IMR-90 (cell line): ENCODE measurements at regions not wholly inside any gene's neighbourhood (a gene's known extent, or its start where the extent isn't known, plus 50 kb on each side); places are given as distances from the start of the nearest gene placed in this dataset.

Experiments
- ATAC-seq: fragments of 200-7000 bp; cut with Tn5 transposase; 2 replicates; pipeline ENCODE4 v1.9.1; 2020; ENCODE audit warnings: low read depth, mild to moderate bottlenecking, moderate library complexity
- BruUV-seq: library from RNA; stranded (reverse); fragments of 400-500 nt; replicated peaks from 2 replicates; lab custom pipeline; 2021; lab: Mats Ljungman, UMichigan
- CTCF ChIA-PET: fragments of 300-600 bp; formaldehyde crosslinking; extraction: SDS; loops from one replicate; lab custom pipeline; 2021; ENCODE audit warnings: antibody characterized with exemption; lab: Yijun Ruan, JAX
- POLR2A ChIA-PET: fragments of 300-600 bp; sonication (Branson Sonifier 250); formaldehyde crosslinking; loops from one replicate; lab custom pipeline; 2022; ENCODE audit warnings: antibody characterized with exemption; ENCODE audit not compliant: unreplicated experiment; lab: Charles Lee
- DNase-seq: peaks from one replicate; pipeline ENCODE4 v3.0.0; 2013
- H2AFZ ChIP-seq: replicated peaks from 2 replicates; pipeline ENCODE3; 2013; ENCODE audit warnings: low read length, mild to moderate bottlenecking; ENCODE audit not compliant: poor library complexity
- H2AK5ac ChIP-seq: 2 replicates; pipeline ENCODE4 v1.6.1; 2013; ENCODE audit warnings: low read depth, low read length, inconsistent platforms
- H2AK9ac ChIP-seq: replicated peaks from 2 replicates; pipeline ENCODE3; 2013; ENCODE audit warnings: mild to moderate bottlenecking, low read depth, low read length, moderate library complexity; ENCODE audit not compliant: poor library complexity
- H2BK120ac ChIP-seq: 2 replicates; pipeline ENCODE4 v1.6.1; 2013; ENCODE audit warnings: low read depth, low read length, inconsistent platforms
- H2BK15ac ChIP-seq: 3 replicates; pipeline ENCODE4 v1.6.1; 2013; ENCODE audit warnings: low read depth, low read length, inconsistent platforms
- H2BK20ac ChIP-seq: 2 replicates; pipeline ENCODE4 v1.6.1; 2013; ENCODE audit warnings: low read depth, mild to moderate bottlenecking, inconsistent platforms, low read length, moderate library complexity
- H2BK5ac ChIP-seq: 2 replicates; pipeline ENCODE4 v1.6.1; 2013; ENCODE audit warnings: mild to moderate bottlenecking, low read depth, low read length, inconsistent platforms; ENCODE audit not compliant: poor library complexity, severe bottlenecking
- H3K14ac ChIP-seq: replicated peaks from 2 replicates; pipeline ENCODE4 v1.6.1; 2013; ENCODE audit warnings: low read depth, low read length, inconsistent platforms
- H3K18ac ChIP-seq: 2 replicates; pipeline ENCODE4 v1.6.1; 2013; ENCODE audit warnings: low read depth, low read length, control low read depth
- H3K23ac ChIP-seq: 2 replicates; pipeline ENCODE4 v1.6.1; 2013; ENCODE audit warnings: low read depth, low read length, inconsistent platforms
- H3K27ac ChIP-seq: 2 replicates; pipeline ENCODE4 v1.5.1; 2013; ENCODE audit warnings: mild to moderate bottlenecking, control low read depth, low read length; ENCODE audit not compliant: insufficient read depth
- H3K27me3 ChIP-seq: 2 replicates; pipeline ENCODE4 v1.6.1; 2013; ENCODE audit warnings: low read length; ENCODE audit not compliant: control insufficient read depth, insufficient read depth
- H3K36me3 ChIP-seq: 2 replicates; pipeline ENCODE4 v1.6.1; 2013; ENCODE audit warnings: low read length, mixed read lengths; ENCODE audit not compliant: control insufficient read depth, insufficient read depth
- H3K4ac ChIP-seq: 2 replicates; pipeline ENCODE4 v1.6.1; 2013; ENCODE audit warnings: low read depth, low read length, inconsistent platforms
- H3K4me1 ChIP-seq: 2 replicates; pipeline ENCODE4 v1.6.1; 2013; ENCODE audit warnings: low read length, mixed read lengths; ENCODE audit not compliant: control insufficient read depth, insufficient read depth
- H3K4me2 ChIP-seq: 2 replicates; pipeline ENCODE4 v1.6.1; 2013; ENCODE audit warnings: low read depth, mild to moderate bottlenecking, control low read depth, low read length, moderate library complexity
- H3K4me3 ChIP-seq: 2 replicates; pipeline ENCODE4 v1.5.1; 2013; ENCODE audit warnings: low read depth, mild to moderate bottlenecking, control low read depth, low read length, moderate library complexity; ENCODE audit not compliant: insufficient read depth
- H3K56ac ChIP-seq: 2 replicates; pipeline ENCODE4 v1.6.1; 2013; ENCODE audit warnings: low read length, inconsistent platforms; ENCODE audit not compliant: insufficient read depth; ENCODE audit errors: extremely low read depth
- H3K79me1 ChIP-seq, 2 experiments: 2 replicates each; pipeline ENCODE4 v1.6.1; 2013; ENCODE audit warnings: low read length in 2 of 2, inconsistent platforms in 1 of 2, low read depth in 1 of 2
- H3K9ac ChIP-seq: 2 replicates; pipeline ENCODE4 v1.6.1; 2013; ENCODE audit warnings: low read depth, low read length, control low read depth
- H3K9me1 ChIP-seq: 2 replicates; pipeline ENCODE4 v1.6.1; 2013; ENCODE audit warnings: low read length, inconsistent platforms; ENCODE audit not compliant: insufficient read depth
- H3K9me3 ChIP-seq: 2 replicates; pipeline ENCODE4 v1.6.1; 2013; ENCODE audit warnings: low read length; ENCODE audit not compliant: control insufficient read depth, insufficient read depth
- H4K20me1 ChIP-seq: 2 replicates; pipeline ENCODE4 v1.6.1; 2013; ENCODE audit warnings: low read length, inconsistent platforms; ENCODE audit not compliant: insufficient read depth
- H4K5ac ChIP-seq: 2 replicates; pipeline ENCODE4 v1.6.1; 2013; ENCODE audit warnings: mild to moderate bottlenecking, low read depth, low read length, control low read depth
- H4K8ac ChIP-seq, 2 experiments: 2 replicates each; pipeline ENCODE4 v1.6.1; 2013; ENCODE audit warnings: low read depth in 2 of 2, low read length in 2 of 2, control low read depth in 1 of 2, inconsistent platforms in 1 of 2
- H4K91ac ChIP-seq: 2 replicates; pipeline ENCODE4 v1.6.1; 2013; ENCODE audit warnings: low read depth, low read length, inconsistent platforms; ENCODE audit not compliant: insufficient read depth
- BHLHE40 ChIP-seq: fragments of 150-350 bp; IDR thresholded peaks from 2 replicates; pipeline ENCODE4 v1.6.1; 2016; ENCODE audit warnings: mild to moderate bottlenecking, low read depth, low read length
- CTCF ChIP-seq: conservative IDR thresholded peaks from 2 replicates; pipeline ENCODE4 v1.5.1; 2012; ENCODE audit warnings: mild to moderate bottlenecking, low read depth, low read length, improper control_type of control experiment
- FOS ChIP-seq: fragments of 150-350 bp; IDR thresholded peaks from 2 replicates; pipeline ENCODE4 v1.6.1; 2016; ENCODE audit warnings: low read depth, low read length
- MAFK ChIP-seq: IDR thresholded peaks from 2 replicates; pipeline ENCODE4 v1.6.1; 2012; ENCODE audit warnings: low read depth, low read length, improper control_type of control experiment
- NFE2L2 ChIP-seq: fragments of 150-350 bp; IDR thresholded peaks from 2 replicates; pipeline ENCODE4 v1.6.1; 2016; ENCODE audit warnings: low read depth, mild to moderate bottlenecking, low read length
- POLR2A ChIP-seq: IDR thresholded peaks from 2 replicates; pipeline ENCODE4 v1.6.1; 2012; ENCODE audit warnings: mild to moderate bottlenecking, low read depth, low read length
- WGBS, 2 experiments: methylation state at CpG; one replicate each; pipeline versions ENCODE4 v1.1.5 to v1.1.7; 2013; ENCODE audit warnings: missing lambda C conversion rate in 2 of 2; ENCODE audit not compliant: insufficient read length in 1 of 2; ENCODE audit errors: extremely low coverage in 2 of 2; 5-methylcytosine and 5-hydroxymethylcytosine counted together
- dilution Hi-C: fragments of 300-500 bp; cut with HindIII; formaldehyde crosslinking; loops from one replicate; pipeline ENCODE4 v1.14.3; 2018; ENCODE audit warnings: low sequenced_read_pairs; ENCODE audit not compliant: unreplicated experiment
- in situ Hi-C: fragments of 300-500 bp; cut with MboI; formaldehyde crosslinking; loops from 3 replicates; pipeline ENCODE4 v1.14.3; 2019; ENCODE audit warnings: low sequenced_read_pairs, inconsistent platforms, mixed read lengths
- intact Hi-C: fragments of 100-400 bp; cut with micrococcal nuclease; formaldehyde crosslinking; loops from 2 replicates; pipeline ENCODE4 v1.10.0; 2022

DNA sequence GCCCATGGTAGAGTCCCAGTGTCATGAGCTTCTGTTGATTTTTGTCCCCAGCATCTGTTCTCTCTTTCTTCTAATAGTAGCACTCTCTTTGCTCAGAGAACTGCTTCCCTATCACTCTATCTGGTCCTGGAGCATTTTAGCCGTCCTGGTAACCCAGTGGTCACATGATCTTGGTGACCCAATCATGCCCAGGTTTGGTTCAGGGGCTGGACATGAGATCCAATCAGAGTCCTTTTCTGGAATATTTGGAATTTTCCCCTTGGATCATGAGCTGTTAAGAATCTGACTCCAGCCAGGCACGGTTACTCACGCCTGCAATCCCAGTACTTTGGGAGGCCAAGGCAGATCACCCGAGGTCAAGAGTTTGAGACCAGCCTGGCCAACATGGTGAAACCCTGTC is 197.0 kb downstream of the RAB11FIP4 start:
- H2AFZ ChIP-seq, result no peak overlapping the region
- H3K9me1 ChIP-seq, result peaks cover 22% of the 10 kb centered on the region
- H3K14ac ChIP-seq, result no peak overlapping the region
- H3K4me2 ChIP-seq, result no peak overlapping the region
- H3K4me1 ChIP-seq, result peaks cover 2% of the 10 kb centered on the region; the same call in 1 of the 2 replicates
- H3K23ac ChIP-seq, result no peak overlapping the region
- H4K20me1 ChIP-seq, result no peaks in the 10 kb centered on the region
- no peak overlapping the region for H3K18ac ChIP-seq
- no peak overlapping the region for H3K27ac ChIP-seq
- no peak overlapping the region for H3K56ac ChIP-seq
- no peak overlapping the region for H2AK5ac ChIP-seq
- peaks cover 3% of the 10 kb centered on the region for H3K36me3 ChIP-seq
- ATAC-seq (no peak), DNase-seq (no peak)
- no peak overlapping the region for H2AK9ac ChIP-seq
- no peak overlapping the region for H3K4me3 ChIP-seq
- dilution Hi-C loops (no loop called here), intact Hi-C loops (no loop called here), in situ Hi-C loops (no loop called here)
- no TSS peak for BruUV-seq
- TF ChIP-seq NFE2L2, result no peak
- no peak for TF ChIP-seq FOS
- no peak for TF ChIP-seq BHLHE40
- TF ChIP-seq MAFK, result no peak
- TF ChIP-seq CTCF, result no peak
- TF ChIP-seq POLR2A, result no peak
- ChIA-PET CTCF (no interaction called here), POLR2A (no interaction called here)
- no peak overlapping the region for H2BK120ac ChIP-seq
- peaks cover 13 to 41% of the 10 kb centered on the region in 2 experiments for H3K79me1 ChIP-seq
- no peak overlapping the region for H4K5ac ChIP-seq
- no peak overlapping the region for H2BK5ac ChIP-seq
- 74% methylated on average over 4 of the region's 4 CpGs; no CpG with 5 or more reads in 1 of the 2 experiments for WGBS, 2 experiments
- no peak overlapping the region for H3K9ac ChIP-seq
- no peaks in the 10 kb centered on the region for H3K27me3 ChIP-seq
- H2BK20ac ChIP-seq, result no peak overlapping the region
- no peak overlapping the region for H2BK15ac ChIP-seq
- no peaks in the 10 kb centered on the region for H3K9me3 ChIP-seq
- H4K91ac ChIP-seq, result no peak overlapping the region
- H3K4ac ChIP-seq, result no peak overlapping the region
- H4K8ac ChIP-seq, result no peak overlapping the region
